GM10266 (cell line): ENCODE measurements at regions not wholly inside any gene's neighbourhood (a gene's known extent, or its start where the extent isn't known, plus 50 kb on each side); places are given as distances from the start of the nearest gene placed in this dataset.
"Not testable (repeated sequence)": the region's sequence is repeated elsewhere in the genome, so short reads cannot be mapped to it uniquely, and the experiment has no call there.

Experiments
- DNase-seq: peaks from one replicate; pipeline ENCODE4 v3.0.0; 2012; ENCODE audit errors: extremely low spot score
- CTCF ChIP-seq: IDR thresholded peaks from 2 replicates; pipeline ENCODE4 v1.5.1; 2012; ENCODE audit warnings: mild to moderate bottlenecking, low read depth; ENCODE audit not compliant: control insufficient read depth, insufficient read depth; ENCODE audit errors: missing control alignments

- no peak for TF ChIP-seq CTCF
Measured at GRCh38 chr12:111261911-111262676, 106.8 kb downstream of the PHETA1 start.

GRCh38 chr12:111260732-111261131 is 108.2 kb downstream of the PHETA1 start:
- DNase-seq: no peak
- TF ChIP-seq CTCF: no peak

More at GRCh38 chr12:111261911-111262676, 106.8 kb downstream of the PHETA1 start:
- DNase-seq: no peak

- TF ChIP-seq CTCF: no peak
- DNase-seq: no peak
Measured at GRCh38 chr12:111259231-111259630, 109.7 kb downstream of the PHETA1 start.

GRCh38 chr12:111258081-111258480 is 110.8 kb downstream of the PHETA1 start:
- not testable (repeated sequence) for DNase-seq

GRCh38 chr12:111257435-111257902 is 111.4 kb downstream of the PHETA1 start:
- TF ChIP-seq CTCF: no peak
- DNase-seq: no peak

- DNase-seq: no peak
- TF ChIP-seq CTCF: no peak
Measured at GRCh38 chr12:111256629-111257434, 112.1 kb downstream of the PHETA1 start.

GRCh38 chr12:111255261-111255660 is 113.6 kb downstream of the PHETA1 start:
- no peak for DNase-seq
- no peak for TF ChIP-seq CTCF
